ENCODE measurements at regions not wholly inside any gene's neighbourhood (a gene's known extent, or its start where the extent isn't known, plus 50 kb on each side); places are given as distances from the start of the nearest gene placed in this dataset.
"Not testable (repeated sequence)": the region's sequence is repeated elsewhere in the genome, so short reads cannot be mapped to it uniquely, and the experiment has no call there.

- not testable (repeated sequence) for H3K9me3 ChIP-seq (ENCODE audit: control insufficient read depth, insufficient read depth, low read length); H3K36me3 ChIP-seq (ENCODE audit: control insufficient read depth, insufficient read depth, low read length); H3K4me1 ChIP-seq (ENCODE audit: control insufficient read depth, insufficient read depth, low read length); H3K27ac ChIP-seq (ENCODE audit: low read depth, low read length); H3K9ac ChIP-seq (ENCODE audit: low read depth, low read length); H3K4me3 ChIP-seq (ENCODE audit: low read depth, low read length); H3K27me3 ChIP-seq (ENCODE audit: control insufficient read depth, insufficient read depth, low read length)
Observed at GRCh38 chr7:76941809-76942765, 90.1 kb downstream of the SPDYE17 start.

GRCh38 chr7:76937781-76938180, 94.4 kb downstream of the SPDYE17 start:
- not testable (repeated sequence) for H3K27ac ChIP-seq (ENCODE audit: low read depth, low read length); H3K9ac ChIP-seq (ENCODE audit: low read depth, low read length); H3K9me3 ChIP-seq (ENCODE audit: control insufficient read depth, insufficient read depth, low read length); H3K4me1 ChIP-seq (ENCODE audit: control insufficient read depth, insufficient read depth, low read length); H3K4me3 ChIP-seq (ENCODE audit: low read depth, low read length); H3K27me3 ChIP-seq (ENCODE audit: control insufficient read depth, insufficient read depth, low read length); H3K36me3 ChIP-seq (ENCODE audit: control insufficient read depth, insufficient read depth, low read length)

- not testable (repeated sequence) for H3K9me3 ChIP-seq (ENCODE audit: control insufficient read depth, insufficient read depth, low read length); H3K36me3 ChIP-seq (ENCODE audit: control insufficient read depth, insufficient read depth, low read length); H3K4me1 ChIP-seq (ENCODE audit: control insufficient read depth, insufficient read depth, low read length); H3K9ac ChIP-seq (ENCODE audit: low read depth, low read length); H3K27ac ChIP-seq (ENCODE audit: low read depth, low read length); H3K27me3 ChIP-seq (ENCODE audit: control insufficient read depth, insufficient read depth, low read length); H3K4me3 ChIP-seq (ENCODE audit: low read depth, low read length)
Observed at GRCh38 chr7:76937330-76937729, 94.8 kb downstream of the SPDYE17 start.

- H3K9me3 ChIP-seq (ENCODE audit: control insufficient read depth, insufficient read depth, low read length); H3K9ac ChIP-seq (ENCODE audit: low read depth, low read length); H3K27me3 ChIP-seq (ENCODE audit: control insufficient read depth, insufficient read depth, low read length); H3K4me3 ChIP-seq (ENCODE audit: low read depth, low read length); H3K36me3 ChIP-seq (ENCODE audit: control insufficient read depth, insufficient read depth, low read length); H3K4me1 ChIP-seq (ENCODE audit: control insufficient read depth, insufficient read depth, low read length); H3K27ac ChIP-seq (ENCODE audit: low read depth, low read length): not testable (repeated sequence)
Observed at GRCh38 chr7:76936346-76936745, 95.8 kb downstream of the SPDYE17 start.

- not testable (repeated sequence) for H3K4me1 ChIP-seq (ENCODE audit: control insufficient read depth, insufficient read depth, low read length); H3K27me3 ChIP-seq (ENCODE audit: control insufficient read depth, insufficient read depth, low read length); H3K36me3 ChIP-seq (ENCODE audit: control insufficient read depth, insufficient read depth, low read length); H3K9ac ChIP-seq (ENCODE audit: low read depth, low read length); H3K4me3 ChIP-seq (ENCODE audit: low read depth, low read length); H3K9me3 ChIP-seq (ENCODE audit: control insufficient read depth, insufficient read depth, low read length); H3K27ac ChIP-seq (ENCODE audit: low read depth, low read length)
Observed at GRCh38 chr7:76934711-76935110, 97.5 kb downstream of the SPDYE17 start.

GRCh38 chr7:76932957-76933356, 99.2 kb downstream of the SPDYE17 start:
- not testable (repeated sequence) for H3K36me3 ChIP-seq (ENCODE audit: control insufficient read depth, insufficient read depth, low read length); H3K9me3 ChIP-seq (ENCODE audit: control insufficient read depth, insufficient read depth, low read length); H3K4me1 ChIP-seq (ENCODE audit: control insufficient read depth, insufficient read depth, low read length); H3K27me3 ChIP-seq (ENCODE audit: control insufficient read depth, insufficient read depth, low read length); H3K9ac ChIP-seq (ENCODE audit: low read depth, low read length); H3K27ac ChIP-seq (ENCODE audit: low read depth, low read length); H3K4me3 ChIP-seq (ENCODE audit: low read depth, low read length)

- H3K4me1 ChIP-seq (ENCODE audit: control insufficient read depth, insufficient read depth, low read length); H3K9ac ChIP-seq (ENCODE audit: low read depth, low read length); H3K4me3 ChIP-seq (ENCODE audit: low read depth, low read length); H3K36me3 ChIP-seq (ENCODE audit: control insufficient read depth, insufficient read depth, low read length); H3K27me3 ChIP-seq (ENCODE audit: control insufficient read depth, insufficient read depth, low read length); H3K9me3 ChIP-seq (ENCODE audit: control insufficient read depth, insufficient read depth, low read length); H3K27ac ChIP-seq (ENCODE audit: low read depth, low read length): not testable (repeated sequence)
Observed at GRCh38 chr7:76931441-76931840, 100.7 kb downstream of the SPDYE17 start.

GRCh38 chr7:76930416-76930815, 101.7 kb downstream of the SPDYE17 start:
- H3K9me3 ChIP-seq (ENCODE audit: control insufficient read depth, insufficient read depth, low read length); H3K27ac ChIP-seq (ENCODE audit: low read depth, low read length); H3K4me3 ChIP-seq (ENCODE audit: low read depth, low read length); H3K27me3 ChIP-seq (ENCODE audit: control insufficient read depth, insufficient read depth, low read length); H3K36me3 ChIP-seq (ENCODE audit: control insufficient read depth, insufficient read depth, low read length); H3K4me1 ChIP-seq (ENCODE audit: control insufficient read depth, insufficient read depth, low read length); H3K9ac ChIP-seq (ENCODE audit: low read depth, low read length): not testable (repeated sequence)

- not testable (repeated sequence) for H3K4me1 ChIP-seq (ENCODE audit: control insufficient read depth, insufficient read depth, low read length); H3K27ac ChIP-seq (ENCODE audit: low read depth, low read length); H3K36me3 ChIP-seq (ENCODE audit: control insufficient read depth, insufficient read depth, low read length); H3K9ac ChIP-seq (ENCODE audit: low read depth, low read length); H3K9me3 ChIP-seq (ENCODE audit: control insufficient read depth, insufficient read depth, low read length); H3K4me3 ChIP-seq (ENCODE audit: low read depth, low read length); H3K27me3 ChIP-seq (ENCODE audit: control insufficient read depth, insufficient read depth, low read length)
Observed at GRCh38 chr7:76928751-76929150, 103.4 kb downstream of the SPDYE17 start.

- H3K36me3 ChIP-seq (ENCODE audit: control insufficient read depth, insufficient read depth, low read length); H3K27me3 ChIP-seq (ENCODE audit: control insufficient read depth, insufficient read depth, low read length); H3K9me3 ChIP-seq (ENCODE audit: control insufficient read depth, insufficient read depth, low read length); H3K9ac ChIP-seq (ENCODE audit: low read depth, low read length); H3K4me1 ChIP-seq (ENCODE audit: control insufficient read depth, insufficient read depth, low read length); H3K4me3 ChIP-seq (ENCODE audit: low read depth, low read length); H3K27ac ChIP-seq (ENCODE audit: low read depth, low read length): not testable (repeated sequence)
Observed at GRCh38 chr7:76927741-76928393, 104.3 kb downstream of the SPDYE17 start.

GRCh38 chr7:76926416-76926815, 105.7 kb downstream of the SPDYE17 start:
- H3K27ac ChIP-seq (ENCODE audit: low read depth, low read length); H3K36me3 ChIP-seq (ENCODE audit: control insufficient read depth, insufficient read depth, low read length); H3K9ac ChIP-seq (ENCODE audit: low read depth, low read length); H3K27me3 ChIP-seq (ENCODE audit: control insufficient read depth, insufficient read depth, low read length); H3K9me3 ChIP-seq (ENCODE audit: control insufficient read depth, insufficient read depth, low read length); H3K4me3 ChIP-seq (ENCODE audit: low read depth, low read length); H3K4me1 ChIP-seq (ENCODE audit: control insufficient read depth, insufficient read depth, low read length): not testable (repeated sequence)

Measured in HUES48 (cell line).